Stomach smooth muscle (tissue), 2 donors: ENCODE measurements at regions not wholly inside any gene's neighbourhood (a gene's known extent, or its start where the extent isn't known, plus 50 kb on each side); places are given as distances from the start of the nearest gene placed in this dataset.
"Not testable (repeated sequence)": the region's sequence is repeated elsewhere in the genome, so short reads cannot be mapped to it uniquely, and the experiment has no call there.

Source experiments
- H3K27ac ChIP-seq: one replicate; pipeline ENCODE4 v1.7.0; 2013; ENCODE audit warnings: mild to moderate bottlenecking, low read length, inconsistent platforms
- H3K27me3 ChIP-seq, 2 donors: one replicate each; pipeline ENCODE4 v1.7.0; 2013; ENCODE audit warnings: low read length in 2 of 2; ENCODE audit not compliant: insufficient read depth in 2 of 2, control insufficient read depth in 1 of 2
- H3K36me3 ChIP-seq, 2 donors: one replicate each; pipeline ENCODE4 v1.7.0; 2013; ENCODE audit warnings: low read length in 2 of 2; ENCODE audit not compliant: control insufficient read depth in 2 of 2, insufficient read depth in 2 of 2
- H3K4me1 ChIP-seq: one replicate; pipeline ENCODE4 v1.7.0; 2013; ENCODE audit warnings: low read length; ENCODE audit not compliant: control insufficient read depth, insufficient read depth
- H3K4me3 ChIP-seq, 2 donors: one replicate each; pipeline ENCODE4 v1.7.0; 2013; ENCODE audit warnings: low read length in 2 of 2
- H3K9ac ChIP-seq, 2 donors: one replicate each; pipeline ENCODE4 v1.7.0; 2013; ENCODE audit warnings: low read length in 2 of 2, mild to moderate bottlenecking in 1 of 2
- H3K9me3 ChIP-seq, 2 donors: one replicate each; pipeline ENCODE4 v1.7.0; 2013; ENCODE audit warnings: low read length in 2 of 2; ENCODE audit not compliant: control insufficient read depth in 2 of 2
- donor health status: healthy.
- donor health status: Pancreatic carcinoma.

DNA sequence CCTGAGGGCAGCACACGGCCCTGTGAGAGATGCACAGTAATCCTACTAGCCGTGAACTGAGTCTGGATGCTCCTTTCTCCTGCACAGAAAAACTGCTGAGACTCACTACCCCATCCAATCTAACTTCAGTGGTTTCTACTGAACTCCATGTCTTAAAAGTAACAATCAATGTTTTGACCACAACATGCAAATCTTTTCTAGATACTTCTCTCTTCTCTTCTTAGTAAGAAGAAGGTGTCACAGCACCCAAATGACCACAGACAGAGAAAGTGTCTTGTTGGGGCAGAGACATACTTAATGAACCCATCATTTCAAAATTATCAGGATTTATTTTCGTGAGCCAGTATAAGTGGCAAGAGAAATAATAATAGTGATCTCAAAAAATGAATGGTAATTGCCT, 285.8 kb upstream of the MEF2C start:
- peaks cover 0 to 4% of the 10 kb centered on the region in 2 donors for H3K9me3 ChIP-seq
- H3K27ac ChIP-seq, result no peak overlapping the region

GRCh38 chr5:89164703-89165102, 281.7 kb upstream of the MEF2C start:
- not testable (repeated sequence) for H3K4me1 ChIP-seq, H3K9me3 ChIP-seq, H3K4me3 ChIP-seq, H3K27me3 ChIP-seq, H3K27ac ChIP-seq, H3K9ac ChIP-seq, H3K36me3 ChIP-seq

More for the DNA sequence above, 285.8 kb upstream of the MEF2C start:
- Histone ChIP-seq H3K4me3 (no peak overlapping the region), H3K27me3 (no peaks in the 10 kb centered on the region), H3K36me3 (no peaks in the 10 kb centered on the region), H3K4me1 (no peaks in the 10 kb centered on the region), H3K9ac (no peak overlapping the region)

DNA sequence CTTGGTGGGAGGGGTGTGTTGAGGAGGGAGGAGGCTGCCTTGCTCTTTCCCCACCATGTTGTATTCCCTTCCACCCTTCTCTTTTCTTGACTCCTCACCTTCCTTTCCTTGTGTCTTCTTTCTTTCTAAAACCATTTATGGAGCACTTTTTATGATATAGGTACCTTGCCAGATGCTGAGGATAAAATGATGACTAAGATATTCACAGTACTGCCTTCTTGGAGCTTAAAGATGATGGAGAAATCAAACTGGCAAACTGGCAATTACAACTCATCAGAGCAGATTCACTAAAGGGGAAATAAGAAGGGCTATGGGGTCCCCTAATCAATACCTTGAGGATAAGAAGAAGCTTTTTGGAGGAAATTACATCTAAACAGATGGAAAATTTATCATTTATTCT, 273.2 kb upstream of the MEF2C start:
- no peaks in the 10 kb centered on the region for H3K4me1 ChIP-seq

DNA sequence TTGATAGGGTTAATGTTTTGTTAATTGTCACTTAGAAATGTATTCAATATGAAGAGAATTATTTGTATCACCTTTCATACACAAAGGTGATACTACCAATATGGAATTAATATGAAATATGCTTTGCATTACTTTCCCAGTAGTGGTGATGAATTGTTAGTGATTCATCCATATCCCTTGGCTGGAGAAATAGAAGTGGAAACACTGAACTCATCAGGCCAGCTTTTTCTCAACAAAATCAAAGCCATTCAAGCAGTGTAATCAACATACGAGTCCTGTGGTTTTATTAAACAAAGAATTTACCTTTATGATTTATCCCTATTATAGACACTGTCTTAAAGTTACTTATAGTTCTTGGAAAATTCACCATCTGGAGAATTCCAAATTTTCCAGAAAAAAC, 264.0 kb upstream of the MEF2C start:
- Histone ChIP-seq H3K9ac (no peak overlapping the region), H3K36me3 (no peaks in the 10 kb centered on the region), H3K9me3 (no peaks in the 10 kb centered on the region), H3K27me3 (no peaks in the 10 kb centered on the region), H3K27ac (no peak overlapping the region), H3K4me3 (no peak overlapping the region), H3K4me1 (no peaks in the 10 kb centered on the region)

More for the DNA sequence above, 273.2 kb upstream of the MEF2C start:
- Histone ChIP-seq H3K36me3 (no peaks in the 10 kb centered on the region), H3K9me3 (no peaks in the 10 kb centered on the region), H3K27me3 (no peaks in the 10 kb centered on the region), H3K4me3 (no peak overlapping the region), H3K27ac (no peak overlapping the region), H3K9ac (no peak overlapping the region)

GRCh38 chr5:89137148-89137547, 254.2 kb upstream of the MEF2C start:
- no peaks in the 10 kb centered on the region for H3K27me3 ChIP-seq
- no peak overlapping the region for H3K4me3 ChIP-seq
- H3K9ac ChIP-seq, result no peak overlapping the region
- no peaks in the 10 kb centered on the region for H3K4me1 ChIP-seq
- H3K9me3 ChIP-seq, result no peaks in the 10 kb centered on the region
- no peak overlapping the region for H3K27ac ChIP-seq
- H3K36me3 ChIP-seq, result no peaks in the 10 kb centered on the region

GRCh38 chr5:89133975-89134374, 251.0 kb upstream of the MEF2C start:
- H3K9me3 ChIP-seq, result no peaks in the 10 kb centered on the region
- H3K27me3 ChIP-seq, result no peaks in the 10 kb centered on the region
- no peak overlapping the region for H3K4me3 ChIP-seq
- H3K4me1 ChIP-seq, result no peaks in the 10 kb centered on the region
- no peak overlapping the region for H3K9ac ChIP-seq
- no peak overlapping the region for H3K27ac ChIP-seq
- no peaks in the 10 kb centered on the region for H3K36me3 ChIP-seq

GRCh38 chr5:89133129-89133528, 250.1 kb upstream of the MEF2C start:
- H3K27ac ChIP-seq, result no peak overlapping the region
- H3K27me3 ChIP-seq, result no peaks in the 10 kb centered on the region
- no peak overlapping the region for H3K9ac ChIP-seq
- no peaks in the 10 kb centered on the region for H3K36me3 ChIP-seq
- no peaks in the 10 kb centered on the region for H3K4me1 ChIP-seq
- H3K9me3 ChIP-seq, result no peaks in the 10 kb centered on the region
- H3K4me3 ChIP-seq, result no peak overlapping the region

DNA sequence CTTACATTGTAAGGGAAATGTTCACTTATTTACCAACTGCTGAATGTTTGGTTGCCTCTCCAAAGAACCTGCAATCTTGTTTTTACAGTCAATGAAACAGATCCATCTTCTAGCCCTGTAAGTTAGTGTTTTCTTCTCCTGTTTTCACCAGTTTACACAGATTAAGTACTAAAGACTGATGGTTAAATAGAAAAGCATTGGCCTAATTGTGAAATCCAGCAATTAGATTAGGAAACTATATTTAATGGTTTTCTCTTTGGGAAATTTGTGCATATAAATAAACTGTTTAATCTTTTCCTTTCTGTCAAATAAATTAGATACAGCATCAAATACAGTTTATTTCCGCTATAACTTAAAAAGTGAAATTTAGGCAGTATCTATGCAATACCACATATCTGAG, 247.9 kb upstream of the MEF2C start:
- Histone ChIP-seq H3K4me3 (no peak overlapping the region), H3K4me1 (no peaks in the 10 kb centered on the region), H3K36me3 (no peaks in the 10 kb centered on the region), H3K9ac (no peak overlapping the region), H3K27ac (no peak overlapping the region), H3K9me3 (no peaks in the 10 kb centered on the region), H3K27me3 (no peaks in the 10 kb centered on the region)

DNA sequence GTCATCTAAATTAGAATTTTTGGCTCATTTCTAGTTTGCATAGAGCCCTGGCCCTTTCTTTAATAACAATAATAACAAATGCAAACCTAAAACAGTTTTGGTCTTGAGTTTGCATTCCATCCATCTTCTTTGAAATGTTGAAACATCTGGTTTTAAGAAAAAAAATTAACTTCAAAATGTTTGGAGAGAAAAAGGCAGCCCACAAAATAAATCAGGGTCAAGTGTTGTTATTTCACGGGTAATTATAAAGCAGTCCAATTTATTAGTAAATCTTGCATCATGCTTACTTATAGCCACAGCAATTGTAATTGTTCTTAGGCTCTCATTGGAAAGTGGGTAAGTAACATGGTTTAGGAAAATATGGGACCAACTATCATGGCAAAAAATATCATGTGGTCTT, 247.0 kb upstream of the MEF2C start:
- H3K4me1 ChIP-seq, result no peaks in the 10 kb centered on the region
- no peaks in the 10 kb centered on the region for H3K27me3 ChIP-seq
- H3K9ac ChIP-seq, result no peak overlapping the region
- H3K9me3 ChIP-seq, result no peaks in the 10 kb centered on the region
- no peak overlapping the region for H3K27ac ChIP-seq
- no peak overlapping the region for H3K4me3 ChIP-seq
- no peaks in the 10 kb centered on the region for H3K36me3 ChIP-seq

- Histone ChIP-seq H3K36me3 (no peaks in the 10 kb centered on the region), H3K9ac (no peak overlapping the region), H3K27me3 (no peaks in the 10 kb centered on the region), H3K4me1 (no peaks in the 10 kb centered on the region), H3K9me3 (no peaks in the 10 kb centered on the region), H3K4me3 (no peak overlapping the region), H3K27ac (no peak overlapping the region)
These were observed 246.1 kb upstream of the MEF2C start for GRCh38 chr5:89128906-89129625.

GRCh38 chr5:89128092-89128491, 245.1 kb upstream of the MEF2C start:
- Histone ChIP-seq H3K27ac (no peak overlapping the region), H3K4me1 (no peaks in the 10 kb centered on the region), H3K9me3 (no peaks in the 10 kb centered on the region), H3K9ac (no peak overlapping the region), H3K27me3 (no peaks in the 10 kb centered on the region), H3K36me3 (no peaks in the 10 kb centered on the region), H3K4me3 (no peak overlapping the region)
